GM23338 (cell line): ENCODE measurements at regions not wholly inside any gene's neighbourhood (a gene's known extent, or its start where the extent isn't known, plus 50 kb on each side); places are given as distances from the start of the nearest gene placed in this dataset.

Source experiments
- ATAC-seq: fragments of 200-7000 bp; cut with Tn5 transposase; 3 replicates; pipeline ENCODE4 v1.9.1; 2020
- DNase-seq: peaks from one replicate; pipeline ENCODE4 v3.0.0-alpha.2; 2015; ENCODE audit warnings: low spot score
- H2AFZ ChIP-seq: fragments of 200-600 bp; sonication (generic); 2 replicates; pipeline ENCODE4 v1.8.0; 2016; ENCODE audit warnings: antibody characterized with exemption, mild to moderate bottlenecking, moderate library complexity
- H3F3A ChIP-seq: fragments of 200-600 bp; sonication (generic); replicated peaks from 2 replicates; pipeline ENCODE4 v1.8.0; 2017; ENCODE audit warnings: antibody characterized with exemption, mixed run types, low read depth
- H3K27ac ChIP-seq: fragments of 200-600 bp; sonication (generic); 2 replicates; pipeline ENCODE4 v1.6.1; 2016; ENCODE audit warnings: low read depth
- H3K27me3 ChIP-seq: fragments of 200-600 bp; sonication (generic); 2 replicates; pipeline ENCODE4 v1.8.0; 2016; ENCODE audit warnings: mild to moderate bottlenecking, mixed run types, moderate library complexity; ENCODE audit not compliant: insufficient read depth
- H3K36me3 ChIP-seq: fragments of 200-600 bp; sonication (generic); 2 replicates; pipeline ENCODE4 v1.8.0; 2016; ENCODE audit warnings: mild to moderate bottlenecking; ENCODE audit not compliant: insufficient read depth
- H3K4me1 ChIP-seq: fragments of 200-600 bp; sonication (generic); 2 replicates; pipeline ENCODE4 v1.8.0; 2016; ENCODE audit warnings: mild to moderate bottlenecking, moderate library complexity; ENCODE audit not compliant: insufficient read depth
- H3K4me2 ChIP-seq: fragments of 200-600 bp; sonication (generic); 2 replicates; pipeline ENCODE4 v1.7.1; 2017; ENCODE audit warnings: mixed run types
- H3K4me3 ChIP-seq: fragments of 200-600 bp; sonication (generic); 2 replicates; pipeline ENCODE4 v1.6.1; 2016; ENCODE audit warnings: mixed run types
- H3K79me2 ChIP-seq: fragments of 200-600 bp; sonication (generic); replicated peaks from 2 replicates; pipeline ENCODE4 v1.8.0; 2017; ENCODE audit warnings: mild to moderate bottlenecking; ENCODE audit not compliant: insufficient read depth
- H3K9me2 ChIP-seq: fragments of 200-600 bp; sonication (generic); 2 replicates; pipeline ENCODE4 v1.8.0; 2017; ENCODE audit not compliant: insufficient read depth
- H4K20me1 ChIP-seq: fragments of 200-600 bp; sonication (generic); replicated peaks from 2 replicates; pipeline ENCODE4 v1.8.0; 2017; ENCODE audit warnings: mild to moderate bottlenecking; ENCODE audit not compliant: insufficient read depth
- H3K27ac Mint-ChIP-seq: 2 replicates; pipeline ENCODE4 v1.8.0; 2020; ENCODE audit warnings: inconsistent platforms, mild to moderate bottlenecking, moderate library complexity, mixed read lengths
- H3K27me3 Mint-ChIP-seq: 3 replicates; pipeline ENCODE4 v1.8.0; 2022; ENCODE audit warnings: low read depth, mild to moderate bottlenecking, moderate library complexity, mixed read lengths, inconsistent platforms; ENCODE audit not compliant: insufficient read depth, poor library complexity
- H3K36me3 Mint-ChIP-seq: 3 replicates; pipeline ENCODE4 v1.8.0; 2021; ENCODE audit warnings: low read depth, mild to moderate bottlenecking, inconsistent platforms, moderate library complexity, mixed read lengths
- H3K4me1 Mint-ChIP-seq: 3 replicates; pipeline ENCODE4 v1.8.0; 2020; ENCODE audit warnings: mild to moderate bottlenecking, inconsistent platforms, mixed read lengths
- H3K4me3 Mint-ChIP-seq: 3 replicates; pipeline ENCODE4 v1.8.0; 2021; ENCODE audit warnings: moderate library complexity, mild to moderate bottlenecking, inconsistent platforms, mixed read lengths
- H3K9me3 Mint-ChIP-seq: 3 replicates; pipeline ENCODE4 v1.8.0; 2020; ENCODE audit warnings: moderate library complexity, mild to moderate bottlenecking, inconsistent platforms, mixed read lengths
- CREB1 ChIP-seq: fragments of 250-450 bp; sonication (Bioruptor Pico); IDR thresholded peaks from 2 replicates; pipeline ENCODE4 v1.5.0; 2020; ENCODE audit warnings: low read depth, mild to moderate bottlenecking, moderate library complexity
- EZH2 ChIP-seq: fragments of 200-600 bp; sonication (generic); IDR thresholded peaks from one replicate; pipeline ENCODE4 v1.8.0; 2017; ENCODE audit warnings: antibody characterized with exemption, mild to moderate bottlenecking, low read depth; ENCODE audit not compliant: unreplicated experiment
- EZH2phosphoT487 ChIP-seq: fragments of 200-600 bp; sonication (generic); IDR thresholded peaks from one replicate; pipeline ENCODE4 v1.8.1; 2018; ENCODE audit warnings: antibody characterized with exemption; ENCODE audit not compliant: unreplicated experiment
- JUNB ChIP-seq: IDR thresholded peaks from one replicate; pipeline ENCODE4 v1.6.1; 2016; ENCODE audit warnings: antibody characterized with exemption; ENCODE audit not compliant: unreplicated experiment
- NANOG ChIP-seq: IDR thresholded peaks from 2 replicates; pipeline ENCODE4 v1.6.1; 2016; ENCODE audit warnings: antibody characterized with exemption, borderline replicate concordance
- POLR2AphosphoS5 ChIP-seq: IDR thresholded peaks from 2 replicates; pipeline ENCODE4 v1.6.1; 2016; ENCODE audit warnings: antibody characterized with exemption, low read depth
- STAT1 ChIP-seq: IDR thresholded peaks from one replicate; pipeline ENCODE4 v1.6.1; 2016; ENCODE audit warnings: antibody characterized with exemption; ENCODE audit not compliant: unreplicated experiment
- ZNF114 ChIP-seq: fragments of 250-450 bp; sonication (Bioruptor Pico); IDR thresholded peaks from 2 replicates; pipeline ENCODE4 v1.5.0; 2020; ENCODE audit warnings: mild to moderate bottlenecking, moderate library complexity
- ZNF331 ChIP-seq: fragments of 250-450 bp; sonication (Bioruptor Pico); IDR thresholded peaks from 2 replicates; pipeline ENCODE4 v1.5.0; 2020; ENCODE audit warnings: low read depth, mild to moderate bottlenecking, moderate library complexity
- TF ChIP-seq, protein P1 (sequence below): IDR thresholded peaks from one replicate; pipeline ENCODE4 v1.6.1; 2018; ENCODE audit warnings: antibody characterized with exemption; ENCODE audit not compliant: unreplicated experiment
- TF ChIP-seq, protein P2 (sequence below): IDR thresholded peaks from 2 replicates; pipeline ENCODE4 v1.6.1; 2016; ENCODE audit warnings: antibody characterized with exemption
- TF ChIP-seq, protein P3 (sequence below): fragments of 250-450 bp; sonication (Bioruptor Pico); IDR thresholded peaks from 2 replicates; pipeline ENCODE4 v1.5.0; 2020; ENCODE audit warnings: mild to moderate bottlenecking, moderate library complexity
- TF ChIP-seq, protein P4 (sequence below), 2 experiments: fragments of 200-600 bp in 1 of 2; sonication (generic) in 1 of 2; conservative IDR thresholded peaks; 2 replicates each; pipeline versions ENCODE4 v1.5.1 to v1.6.1; 2016 to 2017; ENCODE audit warnings: antibody characterized with exemption in 2 of 2, low read depth in 2 of 2, mild to moderate bottlenecking in 2 of 2, moderate library complexity in 1 of 2

DNA sequence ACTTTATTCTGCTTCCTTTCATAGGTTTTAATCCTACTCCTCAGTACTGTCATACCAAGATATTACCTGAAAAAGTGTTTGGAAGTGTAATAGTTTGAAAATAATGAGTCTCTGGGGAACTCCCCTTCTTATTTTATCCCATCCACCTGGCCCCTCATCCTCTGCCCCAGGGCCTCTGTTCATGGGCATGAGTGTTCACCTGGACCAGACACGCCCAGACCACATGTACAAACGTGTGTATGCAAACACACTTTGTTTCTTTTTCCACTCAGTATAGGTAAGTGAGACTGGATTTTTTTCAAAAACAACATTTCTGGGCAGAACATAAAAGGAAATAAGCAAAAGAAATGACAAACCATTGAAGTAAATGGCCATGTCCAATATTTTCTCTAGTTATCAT, 62.1 kb upstream of the THSD7B start:
- Mint-ChIP-seq H3K27ac (no peak overlapping the region), H3K27me3 (no peaks in the 10 kb centered on the region), H3K36me3 (peaks cover 3% of the 10 kb centered on the region; the same call in 2 of the 3 replicates), H3K4me3 (no peak overlapping the region), H3K9me3 (peaks cover 15% of the 10 kb centered on the region), H3K4me1 (no peaks in the 10 kb centered on the region)
- H2AFZ ChIP-seq = no peak overlapping the region
- no peak overlapping the region for H3K4me2 ChIP-seq
- H3K27me3 ChIP-seq = no peaks in the 10 kb centered on the region
- H4K20me1 ChIP-seq = no peaks in the 10 kb centered on the region
- no peaks in the 10 kb centered on the region for H3K36me3 ChIP-seq
- no peak overlapping the region for H3K4me3 ChIP-seq
- H3K79me2 ChIP-seq = no peaks in the 10 kb centered on the region
- no peaks in the 10 kb centered on the region for H3F3A ChIP-seq
- H3K4me1 ChIP-seq = 0 out of 2 replicates have a peak, but pooled peaks cover under 1% of the 10 kb centered on the region
- 0 out of 2 replicates have a peak, but pooled peaks cover 2% of the 10 kb centered on the region for H3K9me2 ChIP-seq
- DNase-seq = no peak
- TF ChIP-seq ZNF114 (CRISPR knock-in tag) = no peak
- no peak for TF ChIP-seq NANOG
- no peak for TF ChIP-seq POLR2AphosphoS5
- TF ChIP-seq, protein P1, sequence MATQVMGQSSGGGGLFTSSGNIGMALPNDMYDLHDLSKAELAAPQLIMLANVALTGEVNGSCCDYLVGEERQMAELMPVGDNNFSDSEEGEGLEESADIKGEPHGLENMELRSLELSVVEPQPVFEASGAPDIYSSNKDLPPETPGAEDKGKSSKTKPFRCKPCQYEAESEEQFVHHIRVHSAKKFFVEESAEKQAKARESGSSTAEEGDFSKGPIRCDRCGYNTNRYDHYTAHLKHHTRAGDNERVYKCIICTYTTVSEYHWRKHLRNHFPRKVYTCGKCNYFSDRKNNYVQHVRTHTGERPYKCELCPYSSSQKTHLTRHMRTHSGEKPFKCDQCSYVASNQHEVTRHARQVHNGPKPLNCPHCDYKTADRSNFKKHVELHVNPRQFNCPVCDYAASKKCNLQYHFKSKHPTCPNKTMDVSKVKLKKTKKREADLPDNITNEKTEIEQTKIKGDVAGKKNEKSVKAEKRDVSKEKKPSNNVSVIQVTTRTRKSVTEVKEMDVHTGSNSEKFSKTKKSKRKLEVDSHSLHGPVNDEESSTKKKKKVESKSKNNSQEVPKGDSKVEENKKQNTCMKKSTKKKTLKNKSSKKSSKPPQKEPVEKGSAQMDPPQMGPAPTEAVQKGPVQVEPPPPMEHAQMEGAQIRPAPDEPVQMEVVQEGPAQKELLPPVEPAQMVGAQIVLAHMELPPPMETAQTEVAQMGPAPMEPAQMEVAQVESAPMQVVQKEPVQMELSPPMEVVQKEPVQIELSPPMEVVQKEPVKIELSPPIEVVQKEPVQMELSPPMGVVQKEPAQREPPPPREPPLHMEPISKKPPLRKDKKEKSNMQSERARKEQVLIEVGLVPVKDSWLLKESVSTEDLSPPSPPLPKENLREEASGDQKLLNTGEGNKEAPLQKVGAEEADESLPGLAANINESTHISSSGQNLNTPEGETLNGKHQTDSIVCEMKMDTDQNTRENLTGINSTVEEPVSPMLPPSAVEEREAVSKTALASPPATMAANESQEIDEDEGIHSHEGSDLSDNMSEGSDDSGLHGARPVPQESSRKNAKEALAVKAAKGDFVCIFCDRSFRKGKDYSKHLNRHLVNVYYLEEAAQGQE = no peak
- TF ChIP-seq, protein P2, sequence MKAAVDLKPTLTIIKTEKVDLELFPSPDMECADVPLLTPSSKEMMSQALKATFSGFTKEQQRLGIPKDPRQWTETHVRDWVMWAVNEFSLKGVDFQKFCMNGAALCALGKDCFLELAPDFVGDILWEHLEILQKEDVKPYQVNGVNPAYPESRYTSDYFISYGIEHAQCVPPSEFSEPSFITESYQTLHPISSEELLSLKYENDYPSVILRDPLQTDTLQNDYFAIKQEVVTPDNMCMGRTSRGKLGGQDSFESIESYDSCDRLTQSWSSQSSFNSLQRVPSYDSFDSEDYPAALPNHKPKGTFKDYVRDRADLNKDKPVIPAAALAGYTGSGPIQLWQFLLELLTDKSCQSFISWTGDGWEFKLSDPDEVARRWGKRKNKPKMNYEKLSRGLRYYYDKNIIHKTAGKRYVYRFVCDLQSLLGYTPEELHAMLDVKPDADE = no peak
- TF ChIP-seq JUNB = no peak
- no peak for TF ChIP-seq CREB1 (CRISPR knock-in tag)
- TF ChIP-seq EZH2phosphoT487 = no peak
- TF ChIP-seq STAT1 = no peak
- no peak for TF ChIP-seq ZNF331
- TF ChIP-seq, protein P3, sequence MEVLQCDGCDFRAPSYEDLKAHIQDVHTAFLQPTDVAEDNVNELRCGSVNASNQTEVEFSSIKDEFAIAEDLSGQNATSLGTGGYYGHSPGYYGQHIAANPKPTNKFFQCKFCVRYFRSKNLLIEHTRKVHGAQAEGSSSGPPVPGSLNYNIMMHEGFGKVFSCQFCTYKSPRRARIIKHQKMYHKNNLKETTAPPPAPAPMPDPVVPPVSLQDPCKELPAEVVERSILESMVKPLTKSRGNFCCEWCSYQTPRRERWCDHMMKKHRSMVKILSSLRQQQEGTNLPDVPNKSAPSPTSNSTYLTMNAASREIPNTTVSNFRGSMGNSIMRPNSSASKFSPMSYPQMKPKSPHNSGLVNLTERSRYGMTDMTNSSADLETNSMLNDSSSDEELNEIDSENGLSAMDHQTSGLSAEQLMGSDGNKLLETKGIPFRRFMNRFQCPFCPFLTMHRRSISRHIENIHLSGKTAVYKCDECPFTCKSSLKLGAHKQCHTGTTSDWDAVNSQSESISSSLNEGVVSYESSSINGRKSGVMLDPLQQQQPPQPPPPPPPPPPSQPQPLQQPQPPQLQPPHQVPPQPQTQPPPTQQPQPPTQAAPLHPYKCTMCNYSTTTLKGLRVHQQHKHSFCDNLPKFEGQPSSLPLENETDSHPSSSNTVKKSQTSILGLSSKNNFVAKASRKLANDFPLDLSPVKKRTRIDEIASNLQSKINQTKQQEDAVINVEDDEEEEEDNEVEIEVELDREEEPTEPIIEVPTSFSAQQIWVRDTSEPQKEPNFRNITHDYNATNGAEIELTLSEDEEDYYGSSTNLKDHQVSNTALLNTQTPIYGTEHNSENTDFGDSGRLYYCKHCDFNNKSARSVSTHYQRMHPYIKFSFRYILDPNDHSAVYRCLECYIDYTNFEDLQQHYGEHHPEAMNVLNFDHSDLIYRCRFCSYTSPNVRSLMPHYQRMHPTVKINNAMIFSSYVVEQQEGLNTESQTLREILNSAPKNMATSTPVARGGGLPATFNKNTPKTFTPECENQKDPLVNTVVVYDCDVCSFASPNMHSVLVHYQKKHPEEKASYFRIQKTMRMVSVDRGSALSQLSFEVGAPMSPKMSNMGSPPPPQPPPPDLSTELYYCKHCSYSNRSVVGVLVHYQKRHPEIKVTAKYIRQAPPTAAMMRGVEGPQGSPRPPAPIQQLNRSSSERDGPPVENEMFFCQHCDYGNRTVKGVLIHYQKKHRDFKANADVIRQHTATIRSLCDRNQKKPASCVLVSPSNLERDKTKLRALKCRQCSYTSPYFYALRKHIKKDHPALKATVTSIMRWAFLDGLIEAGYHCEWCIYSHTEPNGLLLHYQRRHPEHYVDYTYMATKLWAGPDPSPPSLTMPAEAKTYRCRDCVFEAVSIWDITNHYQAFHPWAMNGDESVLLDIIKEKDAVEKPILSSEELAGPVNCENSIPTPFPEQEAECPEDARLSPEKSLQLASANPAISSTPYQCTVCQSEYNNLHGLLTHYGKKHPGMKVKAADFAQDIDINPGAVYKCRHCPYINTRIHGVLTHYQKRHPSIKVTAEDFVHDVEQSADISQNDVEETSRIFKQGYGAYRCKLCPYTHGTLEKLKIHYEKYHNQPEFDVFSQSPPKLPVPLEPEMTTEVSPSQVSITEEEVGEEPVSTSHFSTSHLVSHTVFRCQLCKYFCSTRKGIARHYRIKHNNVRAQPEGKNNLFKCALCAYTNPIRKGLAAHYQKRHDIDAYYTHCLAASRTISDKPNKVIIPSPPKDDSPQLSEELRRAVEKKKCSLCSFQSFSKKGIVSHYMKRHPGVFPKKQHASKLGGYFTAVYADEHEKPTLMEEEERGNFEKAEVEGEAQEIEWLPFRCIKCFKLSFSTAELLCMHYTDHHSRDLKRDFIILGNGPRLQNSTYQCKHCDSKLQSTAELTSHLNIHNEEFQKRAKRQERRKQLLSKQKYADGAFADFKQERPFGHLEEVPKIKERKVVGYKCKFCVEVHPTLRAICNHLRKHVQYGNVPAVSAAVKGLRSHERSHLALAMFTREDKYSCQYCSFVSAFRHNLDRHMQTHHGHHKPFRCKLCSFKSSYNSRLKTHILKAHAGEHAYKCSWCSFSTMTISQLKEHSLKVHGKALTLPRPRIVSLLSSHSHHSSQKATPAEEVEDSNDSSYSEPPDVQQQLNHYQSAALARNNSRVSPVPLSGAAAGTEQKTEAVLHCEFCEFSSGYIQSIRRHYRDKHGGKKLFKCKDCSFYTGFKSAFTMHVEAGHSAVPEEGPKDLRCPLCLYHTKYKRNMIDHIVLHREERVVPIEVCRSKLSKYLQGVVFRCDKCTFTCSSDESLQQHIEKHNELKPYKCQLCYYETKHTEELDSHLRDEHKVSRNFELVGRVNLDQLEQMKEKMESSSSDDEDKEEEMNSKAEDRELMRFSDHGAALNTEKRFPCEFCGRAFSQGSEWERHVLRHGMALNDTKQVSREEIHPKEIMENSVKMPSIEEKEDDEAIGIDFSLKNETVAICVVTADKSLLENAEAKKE = no peak
- no peak for TF ChIP-seq EZH2
- TF ChIP-seq, protein P4, sequence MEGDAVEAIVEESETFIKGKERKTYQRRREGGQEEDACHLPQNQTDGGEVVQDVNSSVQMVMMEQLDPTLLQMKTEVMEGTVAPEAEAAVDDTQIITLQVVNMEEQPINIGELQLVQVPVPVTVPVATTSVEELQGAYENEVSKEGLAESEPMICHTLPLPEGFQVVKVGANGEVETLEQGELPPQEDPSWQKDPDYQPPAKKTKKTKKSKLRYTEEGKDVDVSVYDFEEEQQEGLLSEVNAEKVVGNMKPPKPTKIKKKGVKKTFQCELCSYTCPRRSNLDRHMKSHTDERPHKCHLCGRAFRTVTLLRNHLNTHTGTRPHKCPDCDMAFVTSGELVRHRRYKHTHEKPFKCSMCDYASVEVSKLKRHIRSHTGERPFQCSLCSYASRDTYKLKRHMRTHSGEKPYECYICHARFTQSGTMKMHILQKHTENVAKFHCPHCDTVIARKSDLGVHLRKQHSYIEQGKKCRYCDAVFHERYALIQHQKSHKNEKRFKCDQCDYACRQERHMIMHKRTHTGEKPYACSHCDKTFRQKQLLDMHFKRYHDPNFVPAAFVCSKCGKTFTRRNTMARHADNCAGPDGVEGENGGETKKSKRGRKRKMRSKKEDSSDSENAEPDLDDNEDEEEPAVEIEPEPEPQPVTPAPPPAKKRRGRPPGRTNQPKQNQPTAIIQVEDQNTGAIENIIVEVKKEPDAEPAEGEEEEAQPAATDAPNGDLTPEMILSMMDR (conservative IDR thresholded peaks at IDR 0.05; ENCODE audit: low read depth in 2 of 2) = no peak
- H3K27ac ChIP-seq = no peak overlapping the region
- no peak for ATAC-seq
